Gastroesophageal sphincter (tissue), 4 donors: ENCODE measurements at regions not wholly inside any gene's neighbourhood (a gene's known extent, or its start where the extent isn't known, plus 50 kb on each side); places are given as distances from the start of the nearest gene placed in this dataset.

Source experiments
- ATAC-seq: fragments of 150-250 bp; one replicate; pipeline ENCODE4 v1.9.1; 2016; ENCODE audit warnings: mild to moderate bottlenecking, moderate library complexity
- H3K27ac ChIP-seq, 4 donors: fragments of 200-600 bp; sonication (generic) in 3 of 4; 1 replicate in 3 of 4; 2 replicates in 1 of 4; pipeline ENCODE4 v1.5.1; 2016 to 2019
- H3K27me3 ChIP-seq: fragments of 200-600 bp; sonication (generic); one replicate; pipeline ENCODE4 v1.5.1; 2019
- H3K36me3 ChIP-seq, 2 donors: fragments of 200-600 bp; sonication (generic); one replicate each; pipeline ENCODE4 v1.5.1; 2019; ENCODE audit warnings: control low read depth in 1 of 2
- H3K4me1 ChIP-seq, 3 donors: fragments of 200-600 bp; sonication (generic); 1 replicate in 2 of 3; 2 replicates in 1 of 3; pipeline ENCODE4 v1.5.1; 2016 to 2019; ENCODE audit warnings: control low read depth in 2 of 3
- H3K4me3 ChIP-seq, 2 donors: fragments of 200-600 bp; sonication (generic); one replicate each; pipeline ENCODE4 v1.5.1; 2019; ENCODE audit warnings: mild to moderate bottlenecking in 1 of 2, moderate library complexity in 1 of 2
- H3K9me3 ChIP-seq, 3 donors: fragments of 200-600 bp; sonication (generic); one replicate each; pipeline ENCODE4 v1.5.1; 2017 to 2019; ENCODE audit warnings: control low read depth in 2 of 3
- CTCF ChIP-seq, 4 experiments: fragments of 200-600 bp in 2 of 4; fragments of 450-650 bp in 2 of 4; sonication (generic) in 1 of 4; IDR thresholded peaks; one replicate each; pipeline ENCODE4 v1.5.1; 2017 to 2019; ENCODE audit warnings: antibody characterized with exemption in 4 of 4, mild to moderate bottlenecking in 2 of 4, moderate library complexity in 2 of 4
- EP300 ChIP-seq: sonication (generic); formaldehyde crosslinking; IDR thresholded peaks from one replicate; pipeline ENCODE4 v1.6.1; 2017; ENCODE audit warnings: antibody characterized with exemption, mild to moderate bottlenecking
- POLR2A ChIP-seq, 2 donors: fragments of 450-650 bp; IDR thresholded peaks; one replicate each; pipeline ENCODE4 v1.6.1; 2017; ENCODE audit warnings: antibody characterized with exemption in 2 of 2, mild to moderate bottlenecking in 2 of 2, moderate library complexity in 1 of 2
- POLR2AphosphoS5 ChIP-seq: sonication (generic); formaldehyde crosslinking; IDR thresholded peaks from one replicate; pipeline ENCODE4 v1.6.1; 2017; ENCODE audit warnings: antibody characterized with exemption
- WGBS, 2 donors: methylation state at CpG; one replicate each; pipeline ENCODE4 v1.1.5; 2018; ENCODE audit warnings: low coverage in 1 of 2; 5-methylcytosine and 5-hydroxymethylcytosine counted together

GRCh38 chr17:72511874-72512273, 391.1 kb downstream of the SOX9 start:
- Histone ChIP-seq H3K4me3 (no peak overlapping the region), H3K4me1 (peaks cover 0 to 3% (median 0%) of the 10 kb centered on the region in 3 donors), H3K9me3 (no peaks in the 10 kb centered on the region), H3K27me3 (no peaks in the 10 kb centered on the region), H3K36me3 (no peaks in the 10 kb centered on the region), H3K27ac (no peak overlapping the region)
- TF ChIP-seq CTCF (IDR thresholded peaks at IDR 0.05) (no peak), POLR2A (IDR thresholded peaks at IDR 0.05) (no peak), POLR2AphosphoS5 (no peak), EP300 (no peak)
- ATAC-seq = no peak
- WGBS, 2 donors = 80 to 100% methylated on average over 1 to 2 of the region's 3 CpGs

GRCh38 chr17:72512649-72513556, 392.1 kb downstream of the SOX9 start:
- no peak for ATAC-seq
- Histone ChIP-seq H3K9me3 (no peaks in the 10 kb centered on the region), H3K27me3 (no peaks in the 10 kb centered on the region), H3K27ac (no peak overlapping the region), H3K4me3 (no peak overlapping the region), H3K36me3 (no peaks in the 10 kb centered on the region), H3K4me1 (peaks cover 0 to 3% (median 0%) of the 10 kb centered on the region in 3 donors)
- TF ChIP-seq POLR2AphosphoS5 (no peak), EP300 (no peak), POLR2A (IDR thresholded peaks at IDR 0.05) (no peak)
- WGBS, 2 donors = 88 to 90% methylated on average over 2 to 3 of the region's 8 CpGs

GRCh38 chr17:72514321-72514861, 393.6 kb downstream of the SOX9 start:
- Histone ChIP-seq H3K9me3 (no peaks in the 10 kb centered on the region), H3K27me3 (peaks cover 9% of the 10 kb centered on the region), H3K4me1 (peaks cover 0 to 3% (median 0%) of the 10 kb centered on the region in 3 donors), H3K4me3 (no peak overlapping the region), H3K27ac (no peak overlapping the region), H3K36me3 (no peaks in the 10 kb centered on the region)
- TF ChIP-seq POLR2AphosphoS5 = no peak
- TF ChIP-seq EP300 = no peak
- no peak for TF ChIP-seq POLR2A (IDR thresholded peaks at IDR 0.05)
- no peak for TF ChIP-seq CTCF (IDR thresholded peaks at IDR 0.05)
- ATAC-seq = no peak
- 87 to 90% methylated on average over 6 of the region's 7 CpGs for WGBS, 2 donors

GRCh38 chr17:72514891-72515290, 394.1 kb downstream of the SOX9 start:
- WGBS, 2 donors = 37 to 56% methylated on average over 4 to 5 of the region's 6 CpGs
- no peaks in the 10 kb centered on the region for H3K9me3 ChIP-seq
- H3K36me3 ChIP-seq = no peaks in the 10 kb centered on the region
- TF ChIP-seq CTCF (IDR thresholded peaks at IDR 0.05) (no peak), POLR2A (IDR thresholded peaks at IDR 0.05) (no peak), POLR2AphosphoS5 (no peak), EP300 (no peak)
- H3K4me3 ChIP-seq = no peak overlapping the region
- no peak overlapping the region for H3K27ac ChIP-seq
- no peak for ATAC-seq
- peaks cover 0 to 3% (median 0%) of the 10 kb centered on the region in 3 donors for H3K4me1 ChIP-seq
- peaks cover 12% of the 10 kb centered on the region for H3K27me3 ChIP-seq

- TF ChIP-seq POLR2AphosphoS5 = no peak
- TF ChIP-seq CTCF (IDR thresholded peaks at IDR 0.05) = no peak
- TF ChIP-seq EP300 = no peak
- TF ChIP-seq POLR2A (IDR thresholded peaks at IDR 0.05) = no peak
- WGBS, 2 donors = 55 to 89% methylated on average over 4 to 6 of the region's 13 CpGs
- H3K27me3 ChIP-seq = peaks cover 15% of the 10 kb centered on the region
- H3K4me1 ChIP-seq = peaks cover 0 to 3% (median 0%) of the 10 kb centered on the region in 3 donors
- no peaks in the 10 kb centered on the region for H3K9me3 ChIP-seq
- no peak for ATAC-seq
- H3K36me3 ChIP-seq = no peaks in the 10 kb centered on the region
- no peak overlapping the region for H3K27ac ChIP-seq
- no peak overlapping the region for H3K4me3 ChIP-seq
Observed at GRCh38 chr17:72515291-72516065, 394.7 kb downstream of the SOX9 start.
